ENCODE measurements at regions not wholly inside any gene's neighbourhood (a gene's known extent, or its start where the extent isn't known, plus 50 kb on each side); places are given as distances from the start of the nearest gene placed in this dataset.

DNA sequence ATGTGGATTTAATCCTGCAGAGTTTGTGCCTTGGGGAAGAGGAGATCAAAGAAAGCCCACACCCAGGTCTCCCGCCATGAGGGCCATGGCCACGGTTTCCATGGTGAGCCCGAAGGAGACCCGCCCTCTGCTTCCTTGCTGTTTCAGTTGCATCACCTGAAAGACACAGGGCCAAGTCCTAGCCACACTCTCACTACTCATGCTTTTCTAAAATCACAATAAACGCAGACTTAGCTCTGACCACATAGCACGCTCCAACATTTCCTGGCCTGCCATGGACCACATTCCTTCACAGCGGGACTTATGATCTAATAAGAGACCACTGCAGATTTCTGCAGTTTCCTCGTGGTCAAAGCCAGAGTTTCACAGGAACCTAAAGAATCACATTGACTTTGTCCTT is 426.0 kb upstream of the NR3C2 start:
- Histone ChIP-seq H3K9ac (ENCODE audit: low read length) (no peak overlapping the region), H3K4me3 (ENCODE audit: insufficient read depth, low read length, poor library complexity, severe bottlenecking) (no peak overlapping the region), H2AFZ (ENCODE audit: low read depth, low read length, severe bottlenecking) (no peak overlapping the region), H3K4me2 (ENCODE audit: low read depth, low read length, poor library complexity, severe bottlenecking) (no peak overlapping the region), H3K9me2 (replicated peaks; ENCODE audit: insufficient read depth, low read length) (no peaks in the 10 kb centered on the region), H3K9me3 (ENCODE audit: insufficient read depth, low read length) (no peaks in the 10 kb centered on the region), H3K79me2 (ENCODE audit: insufficient read depth, low read length) (no peaks in the 10 kb centered on the region), H3K27ac (ENCODE audit: low read depth, low read length) (no peak overlapping the region), H3F3A (ENCODE audit: insufficient read depth) (no peaks in the 10 kb centered on the region), H3K27me3 (ENCODE audit: low read length) (no peaks in the 10 kb centered on the region), H3K36me3 (ENCODE audit: low read length) (no peaks in the 10 kb centered on the region), H4K20me1 (ENCODE audit: low read depth, low read length) (no peaks in the 10 kb centered on the region)
- TF ChIP-seq EZH2phosphoT487 (conservative IDR thresholded peaks at IDR 0.05; ENCODE audit: low read length), result no peak
- TF ChIP-seq, protein P1, sequence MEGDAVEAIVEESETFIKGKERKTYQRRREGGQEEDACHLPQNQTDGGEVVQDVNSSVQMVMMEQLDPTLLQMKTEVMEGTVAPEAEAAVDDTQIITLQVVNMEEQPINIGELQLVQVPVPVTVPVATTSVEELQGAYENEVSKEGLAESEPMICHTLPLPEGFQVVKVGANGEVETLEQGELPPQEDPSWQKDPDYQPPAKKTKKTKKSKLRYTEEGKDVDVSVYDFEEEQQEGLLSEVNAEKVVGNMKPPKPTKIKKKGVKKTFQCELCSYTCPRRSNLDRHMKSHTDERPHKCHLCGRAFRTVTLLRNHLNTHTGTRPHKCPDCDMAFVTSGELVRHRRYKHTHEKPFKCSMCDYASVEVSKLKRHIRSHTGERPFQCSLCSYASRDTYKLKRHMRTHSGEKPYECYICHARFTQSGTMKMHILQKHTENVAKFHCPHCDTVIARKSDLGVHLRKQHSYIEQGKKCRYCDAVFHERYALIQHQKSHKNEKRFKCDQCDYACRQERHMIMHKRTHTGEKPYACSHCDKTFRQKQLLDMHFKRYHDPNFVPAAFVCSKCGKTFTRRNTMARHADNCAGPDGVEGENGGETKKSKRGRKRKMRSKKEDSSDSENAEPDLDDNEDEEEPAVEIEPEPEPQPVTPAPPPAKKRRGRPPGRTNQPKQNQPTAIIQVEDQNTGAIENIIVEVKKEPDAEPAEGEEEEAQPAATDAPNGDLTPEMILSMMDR (IDR thresholded peaks at IDR 0.05; ENCODE audit: insufficient read depth, low read length, poor library complexity, severe bottlenecking), result no peak

DNA sequence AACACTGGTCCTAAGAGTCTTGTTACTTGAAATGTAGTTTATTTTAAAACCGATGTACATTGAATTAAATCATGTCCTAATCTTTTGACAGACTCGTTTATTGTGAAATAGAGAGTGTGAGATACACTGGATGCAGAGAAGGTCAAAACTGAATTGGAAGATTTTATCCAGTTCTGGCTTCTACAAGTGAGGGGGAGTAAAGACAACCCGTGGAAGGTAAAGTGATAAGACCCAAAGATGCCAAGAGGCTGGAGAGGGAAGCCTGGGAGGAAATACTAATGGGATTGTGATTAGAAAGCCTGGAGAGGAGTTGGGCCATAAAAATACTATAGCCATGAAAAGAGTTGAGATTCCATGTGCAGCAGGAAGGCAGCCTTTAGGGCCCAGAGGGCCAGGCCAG is 424.5 kb upstream of the NR3C2 start:
- H3K4me2 ChIP-seq (ENCODE audit: low read depth, low read length, poor library complexity, severe bottlenecking), result no peak overlapping the region
- no peaks in the 10 kb centered on the region for H3K36me3 ChIP-seq (ENCODE audit: low read length)

DNA sequence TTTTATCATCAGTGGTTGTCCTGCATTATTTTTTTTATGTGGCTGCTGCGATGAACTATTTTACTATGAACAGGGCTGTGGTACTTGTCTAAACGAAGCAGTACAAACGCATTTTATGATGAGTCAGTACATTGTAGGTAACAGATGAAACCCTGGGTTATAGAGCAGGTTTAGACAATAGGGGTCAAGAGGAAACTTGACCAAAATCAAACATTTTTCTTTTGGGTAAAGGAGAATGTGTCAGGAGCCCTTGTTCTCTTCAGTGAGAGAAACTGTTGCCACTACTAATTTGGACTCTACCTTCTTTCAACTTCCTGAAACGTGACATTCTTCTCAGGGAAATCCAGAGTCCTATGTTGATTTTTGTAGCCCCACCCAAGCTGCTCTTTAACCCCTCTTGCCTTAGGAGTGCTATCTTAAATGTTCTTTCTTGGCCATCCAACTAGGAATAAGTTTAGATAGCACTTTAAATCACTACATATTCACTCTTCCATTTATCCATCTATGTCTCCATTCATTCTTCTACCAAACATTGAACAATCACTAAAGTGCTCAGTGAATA is 415.8 kb upstream of the NR3C2 start:
- Histone ChIP-seq H3K4me2 (ENCODE audit: low read depth, low read length, poor library complexity, severe bottlenecking) (no peak overlapping the region), H3K9ac (ENCODE audit: low read length) (no peak overlapping the region), H3K36me3 (ENCODE audit: low read length) (no peaks in the 10 kb centered on the region), H3K27me3 (ENCODE audit: low read length) (no peaks in the 10 kb centered on the region), H4K20me1 (ENCODE audit: low read depth, low read length) (no peaks in the 10 kb centered on the region), H3F3A (ENCODE audit: insufficient read depth) (no peaks in the 10 kb centered on the region), H3K4me3 (ENCODE audit: insufficient read depth, low read length, poor library complexity, severe bottlenecking) (no peak overlapping the region), H3K79me2 (ENCODE audit: insufficient read depth, low read length) (no peaks in the 10 kb centered on the region), H3K27ac (ENCODE audit: low read depth, low read length) (no peak overlapping the region), H3K9me3 (ENCODE audit: insufficient read depth, low read length) (no peaks in the 10 kb centered on the region), H2AFZ (ENCODE audit: low read depth, low read length, severe bottlenecking) (no peak overlapping the region), H3K9me2 (replicated peaks; ENCODE audit: insufficient read depth, low read length) (no peaks in the 10 kb centered on the region)
- TF ChIP-seq, protein P1 (IDR thresholded peaks at IDR 0.05; ENCODE audit: insufficient read depth, low read length, poor library complexity, severe bottlenecking), result no peak
- TF ChIP-seq EZH2phosphoT487 (conservative IDR thresholded peaks at IDR 0.05; ENCODE audit: low read length), result no peak

More for the DNA sequence above, 424.5 kb upstream of the NR3C2 start:
- no peaks in the 10 kb centered on the region for H4K20me1 ChIP-seq (ENCODE audit: low read depth, low read length)
- TF ChIP-seq, protein P1 (IDR thresholded peaks at IDR 0.05; ENCODE audit: insufficient read depth, low read length, poor library complexity, severe bottlenecking), result no peak
- H3K79me2 ChIP-seq (ENCODE audit: insufficient read depth, low read length), result no peaks in the 10 kb centered on the region
- H3K9me2 ChIP-seq (replicated peaks; ENCODE audit: insufficient read depth, low read length), result no peaks in the 10 kb centered on the region
- no peaks in the 10 kb centered on the region for H3F3A ChIP-seq (ENCODE audit: insufficient read depth)
- no peak overlapping the region for H3K27ac ChIP-seq (ENCODE audit: low read depth, low read length)
- H3K9ac ChIP-seq (ENCODE audit: low read length), result no peak overlapping the region
- H3K9me3 ChIP-seq (ENCODE audit: insufficient read depth, low read length), result no peaks in the 10 kb centered on the region
- no peak overlapping the region for H2AFZ ChIP-seq (ENCODE audit: low read depth, low read length, severe bottlenecking)
- H3K4me3 ChIP-seq (ENCODE audit: insufficient read depth, low read length, poor library complexity, severe bottlenecking), result no peak overlapping the region
- H3K27me3 ChIP-seq (ENCODE audit: low read length), result no peaks in the 10 kb centered on the region
